IMR-90 (cell line): ENCODE measurements at regions not wholly inside any gene's neighbourhood (a gene's known extent, or its start where the extent isn't known, plus 50 kb on each side); places are given as distances from the start of the nearest gene placed in this dataset.

Experiments used
- ATAC-seq: fragments of 200-7000 bp; cut with Tn5 transposase; 2 replicates; pipeline ENCODE4 v1.9.1; 2020; ENCODE audit warnings: low read depth, mild to moderate bottlenecking, moderate library complexity
- BruUV-seq: library from RNA; stranded (reverse); fragments of 400-500 nt; replicated peaks from 2 replicates; lab custom pipeline; 2021; lab: Mats Ljungman, UMichigan
- CTCF ChIA-PET: fragments of 300-600 bp; formaldehyde crosslinking; extraction: SDS; loops from one replicate; lab custom pipeline; 2021; ENCODE audit warnings: antibody characterized with exemption; lab: Yijun Ruan, JAX
- POLR2A ChIA-PET: fragments of 300-600 bp; sonication (Branson Sonifier 250); formaldehyde crosslinking; loops from one replicate; lab custom pipeline; 2022; ENCODE audit warnings: antibody characterized with exemption; ENCODE audit not compliant: unreplicated experiment; lab: Charles Lee
- DNase-seq: peaks from one replicate; pipeline ENCODE4 v3.0.0; 2013
- H2AFZ ChIP-seq: replicated peaks from 2 replicates; pipeline ENCODE3; 2013; ENCODE audit warnings: low read length, mild to moderate bottlenecking; ENCODE audit not compliant: poor library complexity
- H2AK5ac ChIP-seq: 2 replicates; pipeline ENCODE4 v1.6.1; 2013; ENCODE audit warnings: low read depth, low read length, inconsistent platforms
- H2AK9ac ChIP-seq: replicated peaks from 2 replicates; pipeline ENCODE3; 2013; ENCODE audit warnings: mild to moderate bottlenecking, low read depth, low read length, moderate library complexity; ENCODE audit not compliant: poor library complexity
- H2BK120ac ChIP-seq: 2 replicates; pipeline ENCODE4 v1.6.1; 2013; ENCODE audit warnings: low read depth, low read length, inconsistent platforms
- H2BK15ac ChIP-seq: 3 replicates; pipeline ENCODE4 v1.6.1; 2013; ENCODE audit warnings: low read depth, low read length, inconsistent platforms
- H2BK20ac ChIP-seq: 2 replicates; pipeline ENCODE4 v1.6.1; 2013; ENCODE audit warnings: low read depth, mild to moderate bottlenecking, inconsistent platforms, low read length, moderate library complexity
- H2BK5ac ChIP-seq: 2 replicates; pipeline ENCODE4 v1.6.1; 2013; ENCODE audit warnings: mild to moderate bottlenecking, low read depth, low read length, inconsistent platforms; ENCODE audit not compliant: poor library complexity, severe bottlenecking
- H3K14ac ChIP-seq: replicated peaks from 2 replicates; pipeline ENCODE4 v1.6.1; 2013; ENCODE audit warnings: low read depth, low read length, inconsistent platforms
- H3K18ac ChIP-seq: 2 replicates; pipeline ENCODE4 v1.6.1; 2013; ENCODE audit warnings: low read depth, low read length, control low read depth
- H3K23ac ChIP-seq: 2 replicates; pipeline ENCODE4 v1.6.1; 2013; ENCODE audit warnings: low read depth, low read length, inconsistent platforms
- H3K27ac ChIP-seq: 2 replicates; pipeline ENCODE4 v1.5.1; 2013; ENCODE audit warnings: mild to moderate bottlenecking, control low read depth, low read length; ENCODE audit not compliant: insufficient read depth
- H3K27me3 ChIP-seq: 2 replicates; pipeline ENCODE4 v1.6.1; 2013; ENCODE audit warnings: low read length; ENCODE audit not compliant: control insufficient read depth, insufficient read depth
- H3K36me3 ChIP-seq: 2 replicates; pipeline ENCODE4 v1.6.1; 2013; ENCODE audit warnings: low read length, mixed read lengths; ENCODE audit not compliant: control insufficient read depth, insufficient read depth
- H3K4ac ChIP-seq: 2 replicates; pipeline ENCODE4 v1.6.1; 2013; ENCODE audit warnings: low read depth, low read length, inconsistent platforms
- H3K4me1 ChIP-seq: 2 replicates; pipeline ENCODE4 v1.6.1; 2013; ENCODE audit warnings: low read length, mixed read lengths; ENCODE audit not compliant: control insufficient read depth, insufficient read depth
- H3K4me2 ChIP-seq: 2 replicates; pipeline ENCODE4 v1.6.1; 2013; ENCODE audit warnings: low read depth, mild to moderate bottlenecking, control low read depth, low read length, moderate library complexity
- H3K4me3 ChIP-seq: 2 replicates; pipeline ENCODE4 v1.5.1; 2013; ENCODE audit warnings: low read depth, mild to moderate bottlenecking, control low read depth, low read length, moderate library complexity; ENCODE audit not compliant: insufficient read depth
- H3K56ac ChIP-seq: 2 replicates; pipeline ENCODE4 v1.6.1; 2013; ENCODE audit warnings: low read length, inconsistent platforms; ENCODE audit not compliant: insufficient read depth; ENCODE audit errors: extremely low read depth
- H3K79me1 ChIP-seq, 2 experiments: 2 replicates each; pipeline ENCODE4 v1.6.1; 2013; ENCODE audit warnings: low read length in 2 of 2, inconsistent platforms in 1 of 2, low read depth in 1 of 2
- H3K9ac ChIP-seq: 2 replicates; pipeline ENCODE4 v1.6.1; 2013; ENCODE audit warnings: low read depth, low read length, control low read depth
- H3K9me1 ChIP-seq: 2 replicates; pipeline ENCODE4 v1.6.1; 2013; ENCODE audit warnings: low read length, inconsistent platforms; ENCODE audit not compliant: insufficient read depth
- H3K9me3 ChIP-seq: 2 replicates; pipeline ENCODE4 v1.6.1; 2013; ENCODE audit warnings: low read length; ENCODE audit not compliant: control insufficient read depth, insufficient read depth
- H4K20me1 ChIP-seq: 2 replicates; pipeline ENCODE4 v1.6.1; 2013; ENCODE audit warnings: low read length, inconsistent platforms; ENCODE audit not compliant: insufficient read depth
- H4K5ac ChIP-seq: 2 replicates; pipeline ENCODE4 v1.6.1; 2013; ENCODE audit warnings: mild to moderate bottlenecking, low read depth, low read length, control low read depth
- H4K8ac ChIP-seq, 2 experiments: 2 replicates each; pipeline ENCODE4 v1.6.1; 2013; ENCODE audit warnings: low read depth in 2 of 2, low read length in 2 of 2, control low read depth in 1 of 2, inconsistent platforms in 1 of 2
- H4K91ac ChIP-seq: 2 replicates; pipeline ENCODE4 v1.6.1; 2013; ENCODE audit warnings: low read depth, low read length, inconsistent platforms; ENCODE audit not compliant: insufficient read depth
- BHLHE40 ChIP-seq: fragments of 150-350 bp; IDR thresholded peaks from 2 replicates; pipeline ENCODE4 v1.6.1; 2016; ENCODE audit warnings: mild to moderate bottlenecking, low read depth, low read length
- CEBPB ChIP-seq: IDR thresholded peaks from 2 replicates; pipeline ENCODE4 v1.6.1; 2012; ENCODE audit warnings: low read depth, low read length, improper control_type of control experiment
- CHD1 ChIP-seq: IDR thresholded peaks from 2 replicates; pipeline ENCODE4 v1.6.1; 2012; ENCODE audit warnings: low read depth, low read length, improper control_type of control experiment
- CTCF ChIP-seq: conservative IDR thresholded peaks from 2 replicates; pipeline ENCODE4 v1.5.1; 2012; ENCODE audit warnings: mild to moderate bottlenecking, low read depth, low read length, improper control_type of control experiment
- FOS ChIP-seq: fragments of 150-350 bp; IDR thresholded peaks from 2 replicates; pipeline ENCODE4 v1.6.1; 2016; ENCODE audit warnings: low read depth, low read length
- MAFK ChIP-seq: IDR thresholded peaks from 2 replicates; pipeline ENCODE4 v1.6.1; 2012; ENCODE audit warnings: low read depth, low read length, improper control_type of control experiment
- MAZ ChIP-seq: IDR thresholded peaks from 2 replicates; pipeline ENCODE4 v1.6.1; 2012; ENCODE audit warnings: low read depth, mild to moderate bottlenecking, low read length, improper control_type of control experiment, moderate library complexity, borderline replicate concordance
- MXI1 ChIP-seq: IDR thresholded peaks from 2 replicates; pipeline ENCODE4 v1.6.1; 2012; ENCODE audit warnings: low read depth, mild to moderate bottlenecking, low read length, moderate library complexity, borderline replicate concordance
- NFE2L2 ChIP-seq: fragments of 150-350 bp; IDR thresholded peaks from 2 replicates; pipeline ENCODE4 v1.6.1; 2016; ENCODE audit warnings: low read depth, mild to moderate bottlenecking, low read length
- POLR2A ChIP-seq: IDR thresholded peaks from 2 replicates; pipeline ENCODE4 v1.6.1; 2012; ENCODE audit warnings: mild to moderate bottlenecking, low read depth, low read length
- RAD21 ChIP-seq: IDR thresholded peaks from 2 replicates; pipeline ENCODE4 v1.6.1; 2012; ENCODE audit warnings: low read length, improper control_type of control experiment
- RCOR1 ChIP-seq: IDR thresholded peaks from 2 replicates; pipeline ENCODE4 v1.6.1; 2012; ENCODE audit warnings: mild to moderate bottlenecking, low read length, improper control_type of control experiment; ENCODE audit not compliant: insufficient replicate concordance
- RFX5 ChIP-seq: IDR thresholded peaks from 2 replicates; pipeline ENCODE4 v1.8.0; 2012; ENCODE audit warnings: low read depth, mild to moderate bottlenecking, low read length, moderate library complexity
- SMC3 ChIP-seq: fragments of 150-350 bp; IDR thresholded peaks from 2 replicates; pipeline ENCODE4 v1.6.1; 2016; ENCODE audit warnings: low read depth, mild to moderate bottlenecking, antibody characterized with exemption, low read length, moderate library complexity
- WGBS, 2 experiments: methylation state at CpG; one replicate each; pipeline versions ENCODE4 v1.1.5 to v1.1.7; 2013; ENCODE audit warnings: missing lambda C conversion rate in 2 of 2; ENCODE audit not compliant: insufficient read length in 1 of 2; ENCODE audit errors: extremely low coverage in 2 of 2; 5-methylcytosine and 5-hydroxymethylcytosine counted together
- dilution Hi-C: fragments of 300-500 bp; cut with HindIII; formaldehyde crosslinking; loops from one replicate; pipeline ENCODE4 v1.14.3; 2018; ENCODE audit warnings: low sequenced_read_pairs; ENCODE audit not compliant: unreplicated experiment
- in situ Hi-C: fragments of 300-500 bp; cut with MboI; formaldehyde crosslinking; loops from 3 replicates; pipeline ENCODE4 v1.14.3; 2019; ENCODE audit warnings: low sequenced_read_pairs, inconsistent platforms, mixed read lengths
- intact Hi-C: fragments of 100-400 bp; cut with micrococcal nuclease; formaldehyde crosslinking; loops from 2 replicates; pipeline ENCODE4 v1.10.0; 2022
- TF ChIP-seq, protein P1 (sequence below): fragments of 150-350 bp; IDR thresholded peaks from 2 replicates; pipeline ENCODE4 v1.6.1; 2017; ENCODE audit warnings: mild to moderate bottlenecking, antibody characterized with exemption, low read length, low read depth
- TF ChIP-seq, protein P2 (sequence below): fragments of 150-350 bp; IDR thresholded peaks from 2 replicates; pipeline ENCODE4 v1.6.1; 2016; ENCODE audit warnings: low read depth, mild to moderate bottlenecking, low read length, moderate library complexity, borderline replicate concordance

DNA sequence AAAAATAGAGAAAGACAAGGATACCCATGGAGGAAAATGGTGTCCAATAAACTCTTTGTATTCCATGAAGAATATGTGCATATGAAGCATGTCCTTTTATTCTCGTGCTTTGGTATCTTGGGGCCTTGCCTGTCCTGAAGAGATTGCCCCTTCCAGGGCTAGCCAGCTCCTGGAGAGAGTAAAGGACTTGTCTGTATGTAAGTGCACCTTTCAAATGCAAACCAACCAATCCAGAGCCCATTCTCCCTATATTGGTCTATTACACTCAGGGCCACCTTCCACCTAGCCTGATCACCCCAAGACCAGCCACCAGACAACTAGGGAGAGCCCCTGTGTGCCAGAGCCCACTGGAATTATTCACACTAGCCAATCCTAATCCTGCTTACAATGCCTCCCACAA is 221.6 kb downstream of the CD83 start:
- no TSS peak for BruUV-seq
- no peak overlapping the region for H2BK20ac ChIP-seq
- CTCF ChIA-PET: no interaction called here

More for the DNA sequence above, 221.6 kb downstream of the CD83 start:
- in situ Hi-C loops: no loop called here
- H3K23ac ChIP-seq: no peak overlapping the region
- no peaks in the 10 kb centered on the region for H3K9me3 ChIP-seq
- H3K4me1 ChIP-seq: no peaks in the 10 kb centered on the region
- no peak overlapping the region for H2BK15ac ChIP-seq
- DNase-seq: no peak
- no peak overlapping the region for H3K4me2 ChIP-seq
- no peak overlapping the region for H3K4ac ChIP-seq
- H2AK5ac ChIP-seq: no peak overlapping the region
- POLR2A ChIA-PET: no interaction called here
- H2BK120ac ChIP-seq: no peak overlapping the region
- no peak overlapping the region for H3K56ac ChIP-seq
- intact Hi-C loops: no loop called here
- H3K9ac ChIP-seq: no peak overlapping the region
- H2AK9ac ChIP-seq: no peak overlapping the region
- H3K4me3 ChIP-seq: no peak overlapping the region
- WGBS, 2 experiments: no CpG with 5 or more reads among the region's 1 CpG
- no peak overlapping the region for H2BK5ac ChIP-seq
- H3K79me1 ChIP-seq: no peaks in the 10 kb centered on the region
- no peak overlapping the region for H4K5ac ChIP-seq
- H4K20me1 ChIP-seq: no peaks in the 10 kb centered on the region
- dilution Hi-C loops: no loop called here
- H3K27me3 ChIP-seq: peaks cover 9% of the 10 kb centered on the region
- no peak overlapping the region for H3K14ac ChIP-seq
- TF ChIP-seq RFX5 (no peak), BHLHE40 (no peak), RAD21 (no peak), MXI1 (no peak), NFE2L2 (no peak), MAFK (no peak), POLR2A (no peak), SMC3 (no peak), MAZ (no peak), RCOR1 (no peak), CTCF (no peak), CEBPB (no peak), CHD1 (no peak), FOS (no peak)
- TF ChIP-seq, protein P1, sequence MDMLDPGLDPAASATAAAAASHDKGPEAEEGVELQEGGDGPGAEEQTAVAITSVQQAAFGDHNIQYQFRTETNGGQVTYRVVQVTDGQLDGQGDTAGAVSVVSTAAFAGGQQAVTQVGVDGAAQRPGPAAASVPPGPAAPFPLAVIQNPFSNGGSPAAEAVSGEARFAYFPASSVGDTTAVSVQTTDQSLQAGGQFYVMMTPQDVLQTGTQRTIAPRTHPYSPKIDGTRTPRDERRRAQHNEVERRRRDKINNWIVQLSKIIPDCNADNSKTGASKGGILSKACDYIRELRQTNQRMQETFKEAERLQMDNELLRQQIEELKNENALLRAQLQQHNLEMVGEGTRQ: no peak
- TF ChIP-seq, protein P2, sequence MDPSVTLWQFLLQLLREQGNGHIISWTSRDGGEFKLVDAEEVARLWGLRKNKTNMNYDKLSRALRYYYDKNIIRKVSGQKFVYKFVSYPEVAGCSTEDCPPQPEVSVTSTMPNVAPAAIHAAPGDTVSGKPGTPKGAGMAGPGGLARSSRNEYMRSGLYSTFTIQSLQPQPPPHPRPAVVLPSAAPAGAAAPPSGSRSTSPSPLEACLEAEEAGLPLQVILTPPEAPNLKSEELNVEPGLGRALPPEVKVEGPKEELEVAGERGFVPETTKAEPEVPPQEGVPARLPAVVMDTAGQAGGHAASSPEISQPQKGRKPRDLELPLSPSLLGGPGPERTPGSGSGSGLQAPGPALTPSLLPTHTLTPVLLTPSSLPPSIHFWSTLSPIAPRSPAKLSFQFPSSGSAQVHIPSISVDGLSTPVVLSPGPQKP: no peak
- H4K91ac ChIP-seq: no peak overlapping the region
- H3K27ac ChIP-seq: no peak overlapping the region
- H3K18ac ChIP-seq: no peak overlapping the region
- no peak overlapping the region for H4K8ac ChIP-seq
- H3K9me1 ChIP-seq: no peaks in the 10 kb centered on the region
- no peak for ATAC-seq
- no peaks in the 10 kb centered on the region for H3K36me3 ChIP-seq
- H2AFZ ChIP-seq: no peak overlapping the region
